Loucy (cell line): ENCODE measurements at regions not wholly inside any gene's neighbourhood (a gene's known extent, or its start where the extent isn't known, plus 50 kb on each side); places are given as distances from the start of the nearest gene placed in this dataset.

Experiments
- H2AFZ ChIP-seq: fragments of 200-600 bp; sonication (generic); 2 replicates; pipeline ENCODE4 v1.6.0; 2016; ENCODE audit warnings: antibody characterized with exemption, mild to moderate bottlenecking, low read length, moderate library complexity
- H3F3A ChIP-seq: fragments of 200-600 bp; 2 replicates; pipeline ENCODE4 v1.6.0; 2016; ENCODE audit warnings: antibody characterized with exemption, low read depth, mild to moderate bottlenecking
- H3K27me3 ChIP-seq: fragments of 200-600 bp; sonication (generic); 2 replicates; pipeline ENCODE4 v1.6.1; 2014; ENCODE audit warnings: low read length, mild to moderate bottlenecking; ENCODE audit not compliant: insufficient read depth, poor library complexity, severe bottlenecking
- H3K36me3 ChIP-seq: fragments of 200-600 bp; sonication (generic); 2 replicates; pipeline ENCODE4 v1.6.1; 2016; ENCODE audit warnings: low read length; ENCODE audit not compliant: insufficient read depth
- H3K4me1 ChIP-seq: fragments of 200-600 bp; sonication (generic); 2 replicates; pipeline ENCODE4 v1.5.1; 2014; ENCODE audit warnings: low read length, mild to moderate bottlenecking; ENCODE audit not compliant: insufficient read depth, poor library complexity, severe bottlenecking
- H3K4me2 ChIP-seq: fragments of 200-600 bp; sonication (generic); 2 replicates; pipeline ENCODE4 v1.6.0; 2014; ENCODE audit warnings: antibody characterized with exemption, low read length, low read depth, mild to moderate bottlenecking; ENCODE audit not compliant: poor library complexity, severe bottlenecking
- H3K4me3 ChIP-seq: fragments of 200-600 bp; sonication (generic); 2 replicates; pipeline ENCODE4 v1.5.1; 2014; ENCODE audit warnings: low read length, mild to moderate bottlenecking, mixed read lengths; ENCODE audit not compliant: poor library complexity, severe bottlenecking
- H3K79me2 ChIP-seq: fragments of 200-600 bp; sonication (generic); 2 replicates; pipeline ENCODE4 v1.6.1; 2014; ENCODE audit warnings: low read length; ENCODE audit not compliant: insufficient read depth
- H3K9ac ChIP-seq: fragments of 200-600 bp; sonication (generic); 2 replicates; pipeline ENCODE4 v1.6.0; 2014; ENCODE audit warnings: mild to moderate bottlenecking, low read depth, low read length, moderate library complexity; ENCODE audit not compliant: poor library complexity, severe bottlenecking
- H3K9me2 ChIP-seq: fragments of 200-600 bp; sonication (generic); replicated peaks from 2 replicates; pipeline ENCODE4 v1.6.1; 2016; ENCODE audit warnings: low read depth, low read length, mixed read lengths
- H3K9me3 ChIP-seq: fragments of 200-600 bp; sonication (generic); 2 replicates; pipeline ENCODE4 v1.6.1; 2014; ENCODE audit warnings: mild to moderate bottlenecking, antibody characterized with exemption, low read length, low read depth; ENCODE audit not compliant: insufficient read depth
- H4K20me1 ChIP-seq: fragments of 200-600 bp; sonication (generic); 2 replicates; pipeline ENCODE4 v1.6.0; 2014; ENCODE audit warnings: antibody characterized with exemption, low read length, mild to moderate bottlenecking; ENCODE audit not compliant: insufficient read depth, poor library complexity, severe bottlenecking
- CTCF ChIP-seq: fragments of 200-600 bp; sonication (generic); conservative IDR thresholded peaks from 2 replicates; pipeline ENCODE4 v1.5.1; 2014; ENCODE audit warnings: mild to moderate bottlenecking, antibody characterized with exemption, low read length
- EZH2phosphoT487 ChIP-seq: fragments of 200-600 bp; IDR thresholded peaks from 2 replicates; pipeline ENCODE4 v1.6.1; 2018; ENCODE audit warnings: antibody characterized with exemption, mild to moderate bottlenecking, moderate library complexity, borderline replicate concordance

GRCh38 chr1:116224111-116224510, 112.9 kb downstream of the MAB21L3 start:
- H3K4me3 ChIP-seq: no peak overlapping the region
- no peak overlapping the region for H2AFZ ChIP-seq
- no peak overlapping the region for H3K4me2 ChIP-seq
- TF ChIP-seq EZH2phosphoT487 (no peak), CTCF (no peak)
- H3K4me1 ChIP-seq: no peaks in the 10 kb centered on the region
- H3K9ac ChIP-seq: no peak overlapping the region
- no peaks in the 10 kb centered on the region for H4K20me1 ChIP-seq
- no peaks in the 10 kb centered on the region for H3K9me2 ChIP-seq
- H3F3A ChIP-seq: no peaks in the 10 kb centered on the region
- H3K79me2 ChIP-seq: no peaks in the 10 kb centered on the region
- H3K36me3 ChIP-seq: no peaks in the 10 kb centered on the region
- H3K27me3 ChIP-seq: no peaks in the 10 kb centered on the region
- H3K9me3 ChIP-seq: no peaks in the 10 kb centered on the region

- Histone ChIP-seq H3K36me3 (no peaks in the 10 kb centered on the region), H3K4me2 (no peak overlapping the region), H3K4me1 (no peaks in the 10 kb centered on the region), H3F3A (no peaks in the 10 kb centered on the region), H3K79me2 (no peaks in the 10 kb centered on the region), H3K27me3 (no peaks in the 10 kb centered on the region), H2AFZ (no peak overlapping the region), H3K4me3 (no peak overlapping the region), H3K9me3 (no peaks in the 10 kb centered on the region), H3K9ac (no peak overlapping the region), H4K20me1 (no peaks in the 10 kb centered on the region), H3K9me2 (no peaks in the 10 kb centered on the region)
- TF ChIP-seq EZH2phosphoT487: no peak
- TF ChIP-seq CTCF: no peak
Observed at GRCh38 chr1:116224561-116224960, 113.4 kb downstream of the MAB21L3 start.

- Histone ChIP-seq H3K4me3 (no peak overlapping the region), H3K9ac (no peak overlapping the region), H2AFZ (no peak overlapping the region), H3F3A (no peaks in the 10 kb centered on the region), H3K4me2 (no peak overlapping the region), H3K4me1 (no peaks in the 10 kb centered on the region), H3K27me3 (no peaks in the 10 kb centered on the region), H3K9me2 (no peaks in the 10 kb centered on the region), H3K9me3 (no peaks in the 10 kb centered on the region), H3K79me2 (no peaks in the 10 kb centered on the region), H4K20me1 (no peaks in the 10 kb centered on the region), H3K36me3 (no peaks in the 10 kb centered on the region)
- TF ChIP-seq EZH2phosphoT487 (no peak), CTCF (no peak)
Observed at GRCh38 chr1:116226017-116226416, 114.8 kb downstream of the MAB21L3 start.
